ENCODE measurements at regions not wholly inside any gene's neighbourhood (a gene's known extent, or its start where the extent isn't known, plus 50 kb on each side); places are given as distances from the start of the nearest gene placed in this dataset.

GRCh38 chr4:17325098-17325497 is 186.8 kb downstream of the QDPR start:
- no peak for TF ChIP-seq CTCF (conservative IDR thresholded peaks at IDR 0.05; ENCODE audit: low read depth, low read length)
- no peak for TF ChIP-seq EZH2phosphoT487 (IDR thresholded peaks at IDR 0.05; ENCODE audit: borderline replicate concordance, low read length)
- TF ChIP-seq EZH2 (IDR thresholded peaks at IDR 0.05; ENCODE audit: low read length, unreplicated experiment), result no peak
- H2AFZ ChIP-seq (ENCODE audit: low read length), result no peak overlapping the region
- intact Hi-C loops (cut with micrococcal nuclease), result no loop called here

GRCh38 chr4:17324386-17324830 is 187.5 kb downstream of the QDPR start:
- H3K9me2 ChIP-seq (replicated peaks; ENCODE audit: low read length), result no peaks in the 10 kb centered on the region
- CTCF ChIA-PET, result no interaction called here
- H3K4me1 ChIP-seq (ENCODE audit: insufficient read depth, low read length), result no peaks in the 10 kb centered on the region
- TF ChIP-seq EZH2 (IDR thresholded peaks at IDR 0.05; ENCODE audit: low read length, unreplicated experiment) (no peak), EZH2phosphoT487 (IDR thresholded peaks at IDR 0.05; ENCODE audit: borderline replicate concordance, low read length) (no peak), CTCF (conservative IDR thresholded peaks at IDR 0.05; ENCODE audit: low read depth, low read length) (peak; percentile 76)
- no peaks in the 10 kb centered on the region for H3K36me3 ChIP-seq (ENCODE audit: low read depth, low read length)
- no peak overlapping the region for H3K9ac ChIP-seq (ENCODE audit: low read length)
- H3K79me2 ChIP-seq (ENCODE audit: low read length), result no peaks in the 10 kb centered on the region
- H3K9me3 ChIP-seq (ENCODE audit: low read length), result no peaks in the 10 kb centered on the region
- peaks cover 72% of the 10 kb centered on the region for H3K27me3 ChIP-seq (ENCODE audit: low read length)
- POLR2A ChIA-PET (ENCODE audit: unreplicated experiment), result no interaction called here
- H4K20me1 ChIP-seq (ENCODE audit: low read length), result no peaks in the 10 kb centered on the region
- no peak overlapping the region for H2AFZ ChIP-seq (ENCODE audit: low read length)
- no peak for ATAC-seq
- H3K4me3 ChIP-seq (ENCODE audit: low read length), result no peak overlapping the region
- intact Hi-C loops (cut with micrococcal nuclease), result no loop called here
- BruUV-seq (replicated peaks), result no TSS peak
- no peak overlapping the region for H3K4me2 ChIP-seq (ENCODE audit: low read length)
- H3F3A ChIP-seq (ENCODE audit: low read length, unreplicated experiment), result no peaks in the 10 kb centered on the region
- DNase-seq, result peak; percentile 43
- no peak overlapping the region for H3K27ac ChIP-seq (ENCODE audit: low read length)

More at GRCh38 chr4:17325098-17325497, 186.8 kb downstream of the QDPR start:
- Histone ChIP-seq H3F3A (ENCODE audit: low read length, unreplicated experiment) (no peaks in the 10 kb centered on the region), H3K27ac (ENCODE audit: low read length) (no peak overlapping the region), H3K36me3 (ENCODE audit: low read depth, low read length) (no peaks in the 10 kb centered on the region), H4K20me1 (ENCODE audit: low read length) (no peaks in the 10 kb centered on the region), H3K79me2 (ENCODE audit: low read length) (no peaks in the 10 kb centered on the region), H3K4me1 (ENCODE audit: insufficient read depth, low read length) (no peaks in the 10 kb centered on the region), H3K27me3 (ENCODE audit: low read length) (peaks cover 72% of the 10 kb centered on the region), H3K4me3 (ENCODE audit: low read length) (no peak overlapping the region), H3K9me3 (ENCODE audit: low read length) (no peaks in the 10 kb centered on the region), H3K4me2 (ENCODE audit: low read length) (no peak overlapping the region), H3K9ac (ENCODE audit: low read length) (no peak overlapping the region), H3K9me2 (replicated peaks; ENCODE audit: low read length) (no peaks in the 10 kb centered on the region)
- ChIA-PET CTCF (no interaction called here), POLR2A (ENCODE audit: unreplicated experiment) (no interaction called here)
- ATAC-seq, result no peak
- no TSS peak for BruUV-seq (replicated peaks)
- DNase-seq, result no peak

- CTCF ChIA-PET, result interaction anchor here (0.6 kb wide), 1 partner anchor 1290 kb away, joined by 3 read pairs; no protein-coding TSS in a partner anchor
- no TSS peak for BruUV-seq (replicated peaks)
- H3K27me3 ChIP-seq (ENCODE audit: low read length), result peaks cover 72% of the 10 kb centered on the region
- DNase-seq (no peak), ATAC-seq (no peak)
- H3K4me2 ChIP-seq (ENCODE audit: low read length), result no peak overlapping the region
- no peak overlapping the region for H3K4me3 ChIP-seq (ENCODE audit: low read length)
- POLR2A ChIA-PET (ENCODE audit: unreplicated experiment), result no interaction called here
- H3K9me2 ChIP-seq (replicated peaks; ENCODE audit: low read length), result no peaks in the 10 kb centered on the region
- H3K4me1 ChIP-seq (ENCODE audit: insufficient read depth, low read length), result no peaks in the 10 kb centered on the region
- H4K20me1 ChIP-seq (ENCODE audit: low read length), result no peaks in the 10 kb centered on the region
- no peaks in the 10 kb centered on the region for H3K36me3 ChIP-seq (ENCODE audit: low read depth, low read length)
- TF ChIP-seq EZH2phosphoT487 (IDR thresholded peaks at IDR 0.05; ENCODE audit: borderline replicate concordance, low read length), result no peak
- peak; percentile 62 for TF ChIP-seq EZH2 (IDR thresholded peaks at IDR 0.05; ENCODE audit: low read length, unreplicated experiment)
- no peak for TF ChIP-seq CTCF (conservative IDR thresholded peaks at IDR 0.05; ENCODE audit: low read depth, low read length)
- no peak overlapping the region for H2AFZ ChIP-seq (ENCODE audit: low read length)
- no peaks in the 10 kb centered on the region for H3K79me2 ChIP-seq (ENCODE audit: low read length)
- no peak overlapping the region for H3K9ac ChIP-seq (ENCODE audit: low read length)
- no peaks in the 10 kb centered on the region for H3K9me3 ChIP-seq (ENCODE audit: low read length)
- H3K27ac ChIP-seq (ENCODE audit: low read length), result no peak overlapping the region
- no peaks in the 10 kb centered on the region for H3F3A ChIP-seq (ENCODE audit: low read length, unreplicated experiment)
- intact Hi-C loops (cut with micrococcal nuclease), result no loop called here
Observed at GRCh38 chr4:17323554-17324385, 188.1 kb downstream of the QDPR start.
